ENCODE measurements at regions not wholly inside any gene's neighbourhood (a gene's known extent, or its start where the extent isn't known, plus 50 kb on each side); places are given as distances from the start of the nearest gene placed in this dataset.

- no peak overlapping the region for H3K9ac ChIP-seq
- H3K27me3 ChIP-seq (replicated peaks; ENCODE audit: insufficient read depth), result no peaks in the 10 kb centered on the region
- TF ChIP-seq EZH2phosphoT487 (IDR thresholded peaks at IDR 0.05; ENCODE audit: insufficient read depth, low read depth) (no peak), EZH2 (IDR thresholded peaks at IDR 0.05; ENCODE audit: insufficient read depth, poor library complexity, severe bottlenecking) (no peak)
- no peak for DNase-seq
- H3F3A ChIP-seq (ENCODE audit: insufficient read depth), result no peaks in the 10 kb centered on the region
- no peaks in the 10 kb centered on the region for H3K9me3 ChIP-seq (ENCODE audit: low read depth)
- H3K4me1 ChIP-seq (ENCODE audit: insufficient read depth), result no peaks in the 10 kb centered on the region
- H3K27ac ChIP-seq, result no peak overlapping the region
- no peaks in the 10 kb centered on the region for H3K9me2 ChIP-seq (ENCODE audit: insufficient read depth)
- no peaks in the 10 kb centered on the region for H3K36me3 ChIP-seq (ENCODE audit: low read depth)
- no peak overlapping the region for H3K4me2 ChIP-seq (ENCODE audit: unreplicated experiment)
- 72 to 78% methylated on average over 3 of the region's 3 CpGs for WGBS, 2 experiments (ENCODE audit: low coverage in 1 of 2, low lambda C conversion rate in 2 of 2, missing lambda C conversion rate in 2 of 2)
- no peak overlapping the region for H3K4me3 ChIP-seq
- no peak overlapping the region for H2AFZ ChIP-seq
- no peaks in the 10 kb centered on the region for H4K20me1 ChIP-seq (ENCODE audit: insufficient read depth)
- in situ Hi-C loops (cut with MboI), result no loop called here
- no peaks in the 10 kb centered on the region for H3K79me2 ChIP-seq (ENCODE audit: insufficient read depth)
Measured at GRCh38 chr12:18811273-18811672, 73.4 kb downstream of the CAPZA3 start.

GRCh38 chr12:18813753-18814152 is 75.8 kb downstream of the CAPZA3 start:
- H3K4me1 ChIP-seq (ENCODE audit: insufficient read depth), result no peaks in the 10 kb centered on the region
- no peaks in the 10 kb centered on the region for H4K20me1 ChIP-seq (ENCODE audit: insufficient read depth)
- no peak for DNase-seq
- H3K79me2 ChIP-seq (ENCODE audit: insufficient read depth), result no peaks in the 10 kb centered on the region
- H3K27me3 ChIP-seq (replicated peaks; ENCODE audit: insufficient read depth), result no peaks in the 10 kb centered on the region
- H3F3A ChIP-seq (ENCODE audit: insufficient read depth), result no peaks in the 10 kb centered on the region
- H3K27ac ChIP-seq, result no peak overlapping the region
- H3K9me3 ChIP-seq (ENCODE audit: low read depth), result no peaks in the 10 kb centered on the region
- H3K4me2 ChIP-seq (ENCODE audit: unreplicated experiment), result no peak overlapping the region
- in situ Hi-C loops (cut with MboI), result no loop called here
- no peak overlapping the region for H3K4me3 ChIP-seq
- H3K36me3 ChIP-seq (ENCODE audit: low read depth), result no peaks in the 10 kb centered on the region
- H3K9ac ChIP-seq, result no peak overlapping the region
- no peak overlapping the region for H2AFZ ChIP-seq
- H3K9me2 ChIP-seq (ENCODE audit: insufficient read depth), result no peaks in the 10 kb centered on the region
- TF ChIP-seq EZH2phosphoT487 (IDR thresholded peaks at IDR 0.05; ENCODE audit: insufficient read depth, low read depth) (no peak), EZH2 (IDR thresholded peaks at IDR 0.05; ENCODE audit: insufficient read depth, poor library complexity, severe bottlenecking) (no peak)
- WGBS, 2 experiments (ENCODE audit: low coverage in 1 of 2, low lambda C conversion rate in 2 of 2, missing lambda C conversion rate in 2 of 2), result 87 to 96% methylated on average over 2 of the region's 2 CpGs

- Histone ChIP-seq H3K9ac (no peak overlapping the region), H3K9me2 (ENCODE audit: insufficient read depth) (no peaks in the 10 kb centered on the region), H3K4me3 (no peak overlapping the region), H3K27me3 (replicated peaks; ENCODE audit: insufficient read depth) (no peaks in the 10 kb centered on the region), H3K27ac (no peak overlapping the region), H3K36me3 (ENCODE audit: low read depth) (no peaks in the 10 kb centered on the region), H2AFZ (no peak overlapping the region), H3K9me3 (ENCODE audit: low read depth) (no peaks in the 10 kb centered on the region), H4K20me1 (ENCODE audit: insufficient read depth) (no peaks in the 10 kb centered on the region), H3K4me2 (ENCODE audit: unreplicated experiment) (no peak overlapping the region), H3K79me2 (ENCODE audit: insufficient read depth) (no peaks in the 10 kb centered on the region), H3K4me1 (ENCODE audit: insufficient read depth) (no peaks in the 10 kb centered on the region), H3F3A (ENCODE audit: insufficient read depth) (no peaks in the 10 kb centered on the region)
- in situ Hi-C loops (cut with MboI), result no loop called here
- no peak for TF ChIP-seq EZH2phosphoT487 (IDR thresholded peaks at IDR 0.05; ENCODE audit: insufficient read depth, low read depth)
- TF ChIP-seq EZH2 (IDR thresholded peaks at IDR 0.05; ENCODE audit: insufficient read depth, poor library complexity, severe bottlenecking), result no peak
- 82 to 83% methylated on average over 6 of the region's 6 CpGs for WGBS, 2 experiments (ENCODE audit: low coverage in 1 of 2, low lambda C conversion rate in 2 of 2, missing lambda C conversion rate in 2 of 2)
- no peak for DNase-seq
Measured at GRCh38 chr12:18818579-18819268, 80.8 kb downstream of the CAPZA3 start.

GRCh38 chr12:18819484-18819883 is 81.6 kb downstream of the CAPZA3 start:
- no peak for TF ChIP-seq EZH2phosphoT487 (IDR thresholded peaks at IDR 0.05; ENCODE audit: insufficient read depth, low read depth)
- no peak for TF ChIP-seq EZH2 (IDR thresholded peaks at IDR 0.05; ENCODE audit: insufficient read depth, poor library complexity, severe bottlenecking)
- Histone ChIP-seq H4K20me1 (ENCODE audit: insufficient read depth) (no peaks in the 10 kb centered on the region), H3K27ac (no peak overlapping the region), H3F3A (ENCODE audit: insufficient read depth) (no peaks in the 10 kb centered on the region), H3K4me3 (no peak overlapping the region), H3K4me2 (ENCODE audit: unreplicated experiment) (no peak overlapping the region), H3K9ac (no peak overlapping the region), H3K79me2 (ENCODE audit: insufficient read depth) (no peaks in the 10 kb centered on the region), H3K27me3 (replicated peaks; ENCODE audit: insufficient read depth) (no peaks in the 10 kb centered on the region), H3K4me1 (ENCODE audit: insufficient read depth) (no peaks in the 10 kb centered on the region), H3K9me3 (ENCODE audit: low read depth) (no peaks in the 10 kb centered on the region), H2AFZ (no peak overlapping the region), H3K36me3 (ENCODE audit: low read depth) (no peaks in the 10 kb centered on the region), H3K9me2 (ENCODE audit: insufficient read depth) (no peaks in the 10 kb centered on the region)
- WGBS, 2 experiments (ENCODE audit: low coverage in 1 of 2, low lambda C conversion rate in 2 of 2, missing lambda C conversion rate in 2 of 2), result 89 to 91% methylated on average over 7 of the region's 7 CpGs
- in situ Hi-C loops (cut with MboI), result no loop called here
- no peak for DNase-seq
